MCF 10A (cell line): ENCODE measurements at regions not wholly inside any gene's neighbourhood (a gene's known extent, or its start where the extent isn't known, plus 50 kb on each side); places are given as distances from the start of the nearest gene placed in this dataset.
"Not testable (repeated sequence)": the region's sequence is repeated elsewhere in the genome, so short reads cannot be mapped to it uniquely, and the experiment has no call there.

Experiments used
- BruUV-seq: library from RNA; stranded (reverse); fragments of 400-500 nt; replicated peaks from 2 replicates; lab custom pipeline; 2021; lab: Mats Ljungman, UMichigan
- CTCF ChIA-PET: fragments of 300-600 bp; sonication (Branson Sonifier 250); formaldehyde crosslinking; extraction: SDS; loops from one replicate; lab custom pipeline; 2021; ENCODE audit warnings: antibody characterized with exemption, inconsistent platforms; lab: Yijun Ruan, JAX
- POLR2A ChIA-PET: fragments of 300-600, 350-650 bp; sonication (Branson Sonifier 250); formaldehyde crosslinking; extraction: SDS; loops from one replicate; lab custom pipeline; 2020; ENCODE audit warnings: antibody characterized with exemption, inconsistent platforms; lab: Yijun Ruan, JAX
- DNase-seq: peaks from one replicate; pipeline ENCODE4 v3.0.0-alpha.2; 2018; ENCODE audit not compliant: unreplicated experiment
- H3K27ac Mint-ChIP-seq: one replicate; pipeline ENCODE4 v1.8.0; 2022; ENCODE audit warnings: mild to moderate bottlenecking, low read depth, mixed read lengths; ENCODE audit not compliant: unreplicated experiment
- H3K27me3 Mint-ChIP-seq: one replicate; pipeline ENCODE4 v1.8.0; 2022; ENCODE audit warnings: mixed read lengths; ENCODE audit not compliant: insufficient read depth, unreplicated experiment
- H3K36me3 Mint-ChIP-seq: one replicate; pipeline ENCODE4 v1.8.0; 2022; ENCODE audit warnings: mild to moderate bottlenecking, moderate library complexity, mixed read lengths; ENCODE audit not compliant: insufficient read depth, unreplicated experiment
- H3K4me1 Mint-ChIP-seq: one replicate; pipeline ENCODE4 v1.8.0; 2022; ENCODE audit warnings: mixed read lengths; ENCODE audit not compliant: insufficient read depth, unreplicated experiment
- H3K4me3 Mint-ChIP-seq: one replicate; pipeline ENCODE4 v1.8.0; 2022; ENCODE audit warnings: mild to moderate bottlenecking, moderate library complexity, mixed read lengths; ENCODE audit not compliant: unreplicated experiment
- H3K9me3 Mint-ChIP-seq: one replicate; pipeline ENCODE4 v1.8.0; 2022; ENCODE audit warnings: mixed read lengths; ENCODE audit not compliant: unreplicated experiment
- intact Hi-C: fragments of 100-400 bp; cut with micrococcal nuclease; formaldehyde crosslinking; loops from 2 replicates; pipeline ENCODE4 v1.14.1; 2022
- TF ChIP-seq, protein P1 (sequence below): fragments of 200-600 bp; IDR thresholded peaks from one replicate; pipeline ENCODE4 v1.8.0; 2022; ENCODE audit warnings: antibody characterized with exemption, mild to moderate bottlenecking; ENCODE audit not compliant: unreplicated experiment

DNA sequence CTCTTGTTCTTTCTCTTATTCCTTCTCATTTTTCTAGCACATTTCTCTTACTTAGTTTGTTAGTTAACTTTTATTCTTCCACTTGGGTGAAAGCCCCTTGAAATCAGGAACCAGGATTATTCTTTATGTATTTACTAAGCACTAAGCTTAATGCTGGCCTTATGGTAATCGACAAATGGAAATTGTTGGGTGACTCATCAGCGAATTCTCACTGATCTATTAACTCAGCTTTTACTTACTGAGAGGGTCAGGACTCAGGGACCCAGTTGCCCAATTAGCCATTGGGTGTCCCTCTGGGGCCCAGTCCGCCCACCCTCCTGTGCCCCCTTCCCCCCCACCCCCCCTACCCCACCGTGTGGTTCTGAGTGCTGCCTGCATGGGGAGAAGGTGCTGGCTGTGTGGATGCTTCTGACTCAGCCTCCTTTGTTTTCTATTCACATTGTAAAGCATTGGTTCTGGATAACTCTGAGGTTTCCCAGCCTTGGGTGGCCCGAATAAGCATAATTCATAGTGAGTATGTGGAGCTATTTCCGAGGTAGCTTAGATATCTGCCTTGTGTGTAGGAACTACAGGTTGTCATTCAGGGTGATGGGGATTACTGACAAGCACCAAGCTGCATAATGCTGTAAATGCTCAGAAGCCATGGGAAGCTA, 240.9 kb downstream of the FGF9 start:
- no peaks in the 10 kb centered on the region for H3K27me3 Mint-ChIP-seq
- no TSS peak for BruUV-seq
- DNase-seq, result no peak
- H3K27ac Mint-ChIP-seq, result no peak overlapping the region
- TF ChIP-seq, protein P1, sequence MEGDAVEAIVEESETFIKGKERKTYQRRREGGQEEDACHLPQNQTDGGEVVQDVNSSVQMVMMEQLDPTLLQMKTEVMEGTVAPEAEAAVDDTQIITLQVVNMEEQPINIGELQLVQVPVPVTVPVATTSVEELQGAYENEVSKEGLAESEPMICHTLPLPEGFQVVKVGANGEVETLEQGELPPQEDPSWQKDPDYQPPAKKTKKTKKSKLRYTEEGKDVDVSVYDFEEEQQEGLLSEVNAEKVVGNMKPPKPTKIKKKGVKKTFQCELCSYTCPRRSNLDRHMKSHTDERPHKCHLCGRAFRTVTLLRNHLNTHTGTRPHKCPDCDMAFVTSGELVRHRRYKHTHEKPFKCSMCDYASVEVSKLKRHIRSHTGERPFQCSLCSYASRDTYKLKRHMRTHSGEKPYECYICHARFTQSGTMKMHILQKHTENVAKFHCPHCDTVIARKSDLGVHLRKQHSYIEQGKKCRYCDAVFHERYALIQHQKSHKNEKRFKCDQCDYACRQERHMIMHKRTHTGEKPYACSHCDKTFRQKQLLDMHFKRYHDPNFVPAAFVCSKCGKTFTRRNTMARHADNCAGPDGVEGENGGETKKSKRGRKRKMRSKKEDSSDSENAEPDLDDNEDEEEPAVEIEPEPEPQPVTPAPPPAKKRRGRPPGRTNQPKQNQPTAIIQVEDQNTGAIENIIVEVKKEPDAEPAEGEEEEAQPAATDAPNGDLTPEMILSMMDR, result no peak
- H3K9me3 Mint-ChIP-seq, result no peaks in the 10 kb centered on the region
- CTCF ChIA-PET, result no interaction called here
- peaks cover 5% of the 10 kb centered on the region for H3K4me1 Mint-ChIP-seq
- no peak overlapping the region for H3K4me3 Mint-ChIP-seq
- H3K36me3 Mint-ChIP-seq, result no peaks in the 10 kb centered on the region
- POLR2A ChIA-PET, result no interaction called here
- intact Hi-C loops, result loop anchor here (10.0 kb wide), 1 partner anchor 193 kb away; no protein-coding TSS in a partner anchor

DNA sequence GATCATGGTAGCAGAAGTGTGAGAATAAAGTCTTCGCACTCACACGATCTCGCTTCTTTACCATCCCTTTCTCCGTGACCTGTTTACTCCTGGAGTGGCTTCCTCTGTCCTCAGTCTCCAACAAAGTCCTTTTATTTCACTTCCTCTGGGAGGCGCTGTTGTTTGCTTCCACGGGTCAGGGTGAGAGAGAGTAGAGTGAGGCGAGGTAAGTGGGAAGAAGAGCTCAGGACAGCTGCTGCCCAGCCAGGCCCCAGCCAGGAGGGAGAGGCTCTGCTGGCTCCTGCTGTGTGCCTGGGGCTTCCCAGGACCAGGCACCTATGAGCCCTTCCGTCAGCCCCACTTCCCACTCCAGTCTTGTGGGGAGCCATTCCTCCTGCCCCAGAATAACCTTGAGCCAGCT, 242.1 kb downstream of the FGF9 start:
- intact Hi-C loops, result loop anchor here (10.0 kb wide), 1 partner anchor 192 kb away; no protein-coding TSS in a partner anchor
- Mint-ChIP-seq H3K27me3 (no peaks in the 10 kb centered on the region), H3K27ac (no peak overlapping the region), H3K4me1 (peaks cover 5% of the 10 kb centered on the region), H3K36me3 (no peaks in the 10 kb centered on the region), H3K4me3 (no peak overlapping the region), H3K9me3 (no peaks in the 10 kb centered on the region)
- ChIA-PET CTCF (interaction anchor here (0.7 to 1.3 kb wide), 2 partner anchors 21 to 306 kb away, joined by 3 read pairs; no protein-coding TSS in a partner anchor), POLR2A (no interaction called here)
- TF ChIP-seq, protein P1, result no peak
- BruUV-seq, result no TSS peak
- DNase-seq, result no peak

DNA sequence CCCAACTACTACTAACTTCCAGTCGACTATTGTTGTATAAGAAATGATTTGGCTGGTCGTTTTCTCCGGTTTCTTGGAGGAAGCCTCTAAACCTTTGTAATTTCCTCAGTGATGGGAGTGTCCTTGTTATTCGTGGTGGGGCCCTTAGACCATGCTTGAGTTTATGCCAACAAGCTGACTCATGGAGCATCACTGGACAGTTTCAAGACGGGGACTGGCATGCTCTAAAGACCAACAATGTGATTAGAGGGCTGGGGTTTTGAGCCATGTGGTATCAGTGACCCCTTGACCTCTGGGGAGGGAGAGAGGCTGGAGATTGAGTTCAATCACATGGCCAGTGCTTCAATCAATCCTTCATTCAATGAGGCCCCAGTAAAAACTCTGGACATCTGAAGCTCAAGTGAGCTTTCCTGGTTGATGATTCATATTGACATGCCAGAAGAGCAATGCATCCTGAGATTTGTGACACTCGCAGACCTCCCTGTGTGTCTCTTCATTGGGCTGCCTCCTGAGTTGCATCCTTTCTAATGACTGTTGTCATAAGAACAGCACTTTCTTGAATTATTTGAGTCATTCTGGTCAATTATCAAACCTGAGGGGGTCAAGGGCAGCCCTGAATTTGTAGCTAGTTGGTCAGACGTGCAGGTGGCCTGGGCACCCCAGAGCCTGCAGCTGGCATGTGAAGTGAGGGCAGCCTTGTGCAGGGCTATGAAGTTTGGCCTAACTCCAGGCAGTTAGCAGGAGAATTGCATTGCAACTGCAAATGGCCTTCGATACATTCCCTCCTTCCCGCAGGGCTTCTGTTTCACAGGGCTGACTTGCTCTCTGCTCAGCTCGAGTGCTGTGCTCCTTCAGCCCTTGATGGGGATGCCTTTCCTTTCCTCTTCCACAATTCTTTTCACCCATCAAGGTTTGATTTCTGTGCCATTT, 246.5 kb downstream of the FGF9 start:
- ChIA-PET POLR2A (interaction anchor here (0.7 kb wide), 1 partner anchor 36 kb away, joined by 3 read pairs; no protein-coding TSS in a partner anchor), CTCF (no interaction called here)
- DNase-seq, result no peak
- TF ChIP-seq, protein P1, result no peak
- Mint-ChIP-seq H3K4me1 (no peaks in the 10 kb centered on the region), H3K27ac (no peak overlapping the region), H3K9me3 (no peaks in the 10 kb centered on the region), H3K4me3 (no peak overlapping the region), H3K27me3 (no peaks in the 10 kb centered on the region), H3K36me3 (no peaks in the 10 kb centered on the region)
- intact Hi-C loops, result loop anchor here (10.0 kb wide), 1 partner anchor 187 kb away; no protein-coding TSS in a partner anchor
- BruUV-seq, result no TSS peak

DNA sequence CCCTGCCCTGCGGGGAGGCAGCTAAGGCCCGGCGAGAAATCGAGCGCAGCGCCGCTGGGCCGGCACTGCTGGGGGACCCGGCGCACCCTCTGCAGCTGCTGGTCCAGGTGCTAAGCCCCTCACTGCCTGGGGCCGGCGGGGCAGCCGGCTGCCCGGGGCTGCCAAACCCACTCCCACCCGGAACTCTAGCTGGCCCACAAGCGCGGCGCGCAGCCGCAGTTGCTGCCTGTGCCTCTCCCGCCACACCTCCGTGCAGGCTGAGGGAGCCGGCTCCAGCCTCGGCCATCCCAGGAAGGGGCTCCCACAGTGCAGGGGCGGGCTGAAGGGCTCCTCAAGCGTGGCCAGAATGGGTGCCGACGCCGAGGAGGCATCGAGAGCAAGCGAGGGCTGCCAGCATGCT, 249.9 kb downstream of the FGF9 start:
- H3K4me3 Mint-ChIP-seq, BruUV-seq, H3K36me3 Mint-ChIP-seq, DNase-seq, H3K4me1 Mint-ChIP-seq, CTCF ChIA-PET, POLR2A ChIA-PET, H3K9me3 Mint-ChIP-seq, intact Hi-C loops, H3K27ac Mint-ChIP-seq, H3K27me3 Mint-ChIP-seq: not testable (repeated sequence)
